ENCODE measurements at regions not wholly inside any gene's neighbourhood (a gene's known extent, or its start where the extent isn't known, plus 50 kb on each side); places are given as distances from the start of the nearest gene placed in this dataset.

- H3K9ac ChIP-seq (ENCODE audit: low read depth, low read length, poor library complexity), result no peak overlapping the region
Observed at GRCh38 chr21:16179773-16180172, 450.0 kb downstream of the USP25 start.

GRCh38 chr21:16180614-16181013 lies 450.8 kb downstream of the USP25 start:
- no peak overlapping the region for H3K4me2 ChIP-seq (ENCODE audit: insufficient read depth, low read length, poor library complexity, severe bottlenecking)
- no peak overlapping the region for H2BK12ac ChIP-seq (ENCODE audit: low read length)
- H3K79me1 ChIP-seq (ENCODE audit: low read depth, low read length), result no peaks in the 10 kb centered on the region
- DNase-seq (ENCODE audit: low spot score), result no peak
- H2BK5ac ChIP-seq (ENCODE audit: low read length), result no peak overlapping the region
- no peak overlapping the region for H3K23ac ChIP-seq (ENCODE audit: low read depth, low read length, poor library complexity)
- no peak overlapping the region for H2AK5ac ChIP-seq (ENCODE audit: low read depth, low read length)
- no peak overlapping the region for H3K9ac ChIP-seq (ENCODE audit: low read depth, low read length, poor library complexity)
- H2AFZ ChIP-seq (ENCODE audit: low read length), result no peak overlapping the region
- no peak overlapping the region for H3K4me3 ChIP-seq (ENCODE audit: low read length in 2 of 2)
- no peak overlapping the region for H2BK15ac ChIP-seq (ENCODE audit: low read length)
- no peak overlapping the region for H4K91ac ChIP-seq (ENCODE audit: low read depth, low read length, poor library complexity)
- H2BK120ac ChIP-seq (ENCODE audit: low read depth, low read length), result no peak overlapping the region
- no peaks in the 10 kb centered on the region for H3K27me3 ChIP-seq (ENCODE audit: control insufficient read depth in 3 of 3, insufficient read depth in 3 of 3, low read depth in 1 of 3, low read length in 3 of 3)
- no peak overlapping the region for H3K27ac ChIP-seq (replicated peaks; ENCODE audit: low read length)
- H3K4ac ChIP-seq (ENCODE audit: low read length), result no peak overlapping the region
- no peaks in the 10 kb centered on the region for H3K36me3 ChIP-seq (replicated peaks in 1 of 2; ENCODE audit: control insufficient read depth in 2 of 2, insufficient read depth in 2 of 2, low read length in 2 of 2)
- no peak overlapping the region for H3K18ac ChIP-seq (ENCODE audit: low read length)
- H3K4me1 ChIP-seq (ENCODE audit: control insufficient read depth in 2 of 2, insufficient read depth in 1 of 2, low read depth in 1 of 2, low read length in 2 of 2), result peaks cover 8 to 9% of the 10 kb centered on the region in 2 donors
- H3K9me3 ChIP-seq (replicated peaks in 1 of 2; ENCODE audit: control insufficient read depth in 2 of 2, insufficient read depth in 1 of 2, low read depth in 1 of 2, low read length in 2 of 2), result no peaks in the 10 kb centered on the region
- H3K14ac ChIP-seq (ENCODE audit: low read length), result no peak overlapping the region
- WGBS, 2 donors (ENCODE audit: extremely low coverage in 2 of 2, insufficient read length in 2 of 2, insufficient replicate concordance in 1 of 2), result no CpG with 5 or more reads among the region's 3 CpGs
- no peak overlapping the region for H4K8ac ChIP-seq (ENCODE audit: low read depth, low read length)

More at GRCh38 chr21:16179773-16180172, 450.0 kb downstream of the USP25 start:
- Histone ChIP-seq H4K91ac (ENCODE audit: low read depth, low read length, poor library complexity) (no peak overlapping the region), H3K23ac (ENCODE audit: low read depth, low read length, poor library complexity) (no peak overlapping the region), H2AFZ (ENCODE audit: low read length) (peak overlapping the region; percentile 55), H3K27me3 (ENCODE audit: control insufficient read depth in 3 of 3, insufficient read depth in 3 of 3, low read depth in 1 of 3, low read length in 3 of 3) (no peaks in the 10 kb centered on the region), H3K4me3 (ENCODE audit: low read length in 2 of 2) (no peak overlapping the region), H2BK120ac (ENCODE audit: low read depth, low read length) (no peak overlapping the region), H3K36me3 (replicated peaks in 1 of 2; ENCODE audit: control insufficient read depth in 2 of 2, insufficient read depth in 2 of 2, low read length in 2 of 2) (no peaks in the 10 kb centered on the region), H3K14ac (ENCODE audit: low read length) (no peak overlapping the region), H3K27ac (replicated peaks; ENCODE audit: low read length) (no peak overlapping the region), H2BK12ac (ENCODE audit: low read length) (no peak overlapping the region), H3K4me2 (ENCODE audit: insufficient read depth, low read length, poor library complexity, severe bottlenecking) (no peak overlapping the region), H3K79me1 (ENCODE audit: low read depth, low read length) (no peaks in the 10 kb centered on the region), H3K4ac (ENCODE audit: low read length) (no peak overlapping the region), H2BK5ac (ENCODE audit: low read length) (no peak overlapping the region), H2AK5ac (ENCODE audit: low read depth, low read length) (no peak overlapping the region), H2BK15ac (ENCODE audit: low read length) (no peak overlapping the region), H3K9me3 (replicated peaks in 1 of 2; ENCODE audit: control insufficient read depth in 2 of 2, insufficient read depth in 1 of 2, low read depth in 1 of 2, low read length in 2 of 2) (no peaks in the 10 kb centered on the region), H3K4me1 (ENCODE audit: control insufficient read depth in 2 of 2, insufficient read depth in 1 of 2, low read depth in 1 of 2, low read length in 2 of 2) (peaks cover 0 to 7% of the 10 kb centered on the region in 2 donors), H4K8ac (ENCODE audit: low read depth, low read length) (no peak overlapping the region), H3K18ac (ENCODE audit: low read length) (no peak overlapping the region)
- DNase-seq (ENCODE audit: low spot score), result no peak
- WGBS, 2 donors (ENCODE audit: extremely low coverage in 2 of 2, insufficient read length in 2 of 2, insufficient replicate concordance in 1 of 2), result no CpG with 5 or more reads among the region's 3 CpGs

GRCh38 chr21:16181018-16181417 lies 451.2 kb downstream of the USP25 start:
- no peaks in the 10 kb centered on the region for H3K9me3 ChIP-seq (replicated peaks in 1 of 2; ENCODE audit: control insufficient read depth in 2 of 2, insufficient read depth in 1 of 2, low read depth in 1 of 2, low read length in 2 of 2)
- H3K4me3 ChIP-seq (ENCODE audit: low read length in 2 of 2), result no peak overlapping the region
- H3K27ac ChIP-seq (replicated peaks; ENCODE audit: low read length), result no peak overlapping the region
- H2AFZ ChIP-seq (ENCODE audit: low read length), result no peak overlapping the region
- no peak overlapping the region for H2AK5ac ChIP-seq (ENCODE audit: low read depth, low read length)
- no peaks in the 10 kb centered on the region for H3K36me3 ChIP-seq (replicated peaks in 1 of 2; ENCODE audit: control insufficient read depth in 2 of 2, insufficient read depth in 2 of 2, low read length in 2 of 2)
- no peak overlapping the region for H4K8ac ChIP-seq (ENCODE audit: low read depth, low read length)
- no peak overlapping the region for H3K18ac ChIP-seq (ENCODE audit: low read length)
- no peak overlapping the region for H2BK120ac ChIP-seq (ENCODE audit: low read depth, low read length)
- no peak overlapping the region for H3K14ac ChIP-seq (ENCODE audit: low read length)
- H3K23ac ChIP-seq (ENCODE audit: low read depth, low read length, poor library complexity), result no peak overlapping the region
- no peak overlapping the region for H3K9ac ChIP-seq (ENCODE audit: low read depth, low read length, poor library complexity)
- no peak for DNase-seq (ENCODE audit: low spot score)
- no peak overlapping the region for H2BK12ac ChIP-seq (ENCODE audit: low read length)
- H3K4ac ChIP-seq (ENCODE audit: low read length), result no peak overlapping the region
- H2BK5ac ChIP-seq (ENCODE audit: low read length), result no peak overlapping the region
- H3K27me3 ChIP-seq (ENCODE audit: control insufficient read depth in 3 of 3, insufficient read depth in 3 of 3, low read depth in 1 of 3, low read length in 3 of 3), result no peaks in the 10 kb centered on the region
- H3K4me1 ChIP-seq (ENCODE audit: control insufficient read depth in 2 of 2, insufficient read depth in 1 of 2, low read depth in 1 of 2, low read length in 2 of 2), result peaks cover 9 to 12% of the 10 kb centered on the region in 2 donors
- H4K91ac ChIP-seq (ENCODE audit: low read depth, low read length, poor library complexity), result no peak overlapping the region
- H2BK15ac ChIP-seq (ENCODE audit: low read length), result no peak overlapping the region
- H3K4me2 ChIP-seq (ENCODE audit: insufficient read depth, low read length, poor library complexity, severe bottlenecking), result no peak overlapping the region
- H3K79me1 ChIP-seq (ENCODE audit: low read depth, low read length), result no peaks in the 10 kb centered on the region
- no CpG with 5 or more reads among the region's 3 CpGs for WGBS, 2 donors (ENCODE audit: extremely low coverage in 2 of 2, insufficient read length in 2 of 2, insufficient replicate concordance in 1 of 2)

- Histone ChIP-seq H2AFZ (ENCODE audit: low read length) (no peak overlapping the region), H2BK5ac (ENCODE audit: low read length) (no peak overlapping the region), H2BK120ac (ENCODE audit: low read depth, low read length) (no peak overlapping the region), H2BK12ac (ENCODE audit: low read length) (no peak overlapping the region), H3K4ac (ENCODE audit: low read length) (no peak overlapping the region), H3K23ac (ENCODE audit: low read depth, low read length, poor library complexity) (no peak overlapping the region), H3K18ac (ENCODE audit: low read length) (no peak overlapping the region), H3K27me3 (ENCODE audit: control insufficient read depth in 3 of 3, insufficient read depth in 3 of 3, low read depth in 1 of 3, low read length in 3 of 3) (no peaks in the 10 kb centered on the region), H2BK15ac (ENCODE audit: low read length) (no peak overlapping the region), H3K4me1 (ENCODE audit: control insufficient read depth in 2 of 2, insufficient read depth in 1 of 2, low read depth in 1 of 2, low read length in 2 of 2) (peaks cover 6 to 15% of the 10 kb centered on the region in 2 donors), H4K8ac (ENCODE audit: low read depth, low read length) (no peak overlapping the region), H4K91ac (ENCODE audit: low read depth, low read length, poor library complexity) (no peak overlapping the region), H3K9ac (ENCODE audit: low read depth, low read length, poor library complexity) (no peak overlapping the region), H3K4me3 (ENCODE audit: low read length in 2 of 2) (no peak overlapping the region), H3K36me3 (replicated peaks in 1 of 2; ENCODE audit: control insufficient read depth in 2 of 2, insufficient read depth in 2 of 2, low read length in 2 of 2) (no peaks in the 10 kb centered on the region), H2AK5ac (ENCODE audit: low read depth, low read length) (no peak overlapping the region), H3K9me3 (replicated peaks in 1 of 2; ENCODE audit: control insufficient read depth in 2 of 2, insufficient read depth in 1 of 2, low read depth in 1 of 2, low read length in 2 of 2) (no peaks in the 10 kb centered on the region), H3K14ac (ENCODE audit: low read length) (no peak overlapping the region), H3K79me1 (ENCODE audit: low read depth, low read length) (no peaks in the 10 kb centered on the region), H3K27ac (replicated peaks; ENCODE audit: low read length) (no peak overlapping the region), H3K4me2 (ENCODE audit: insufficient read depth, low read length, poor library complexity, severe bottlenecking) (no peak overlapping the region)
- no CpG with 5 or more reads among the region's 1 CpG for WGBS, 2 donors (ENCODE audit: extremely low coverage in 2 of 2, insufficient read length in 2 of 2, insufficient replicate concordance in 1 of 2)
- DNase-seq (ENCODE audit: low spot score), result no peak
Observed at GRCh38 chr21:16185766-16186165, 456.0 kb downstream of the USP25 start.

All from neuronal stem cell (in vitro differentiated cells).